ENCODE measurements at regions not wholly inside any gene's neighbourhood (a gene's known extent, or its start where the extent isn't known, plus 50 kb on each side); places are given as distances from the start of the nearest gene placed in this dataset.
A peak's percentile ranks its signal among the peaks of the same experiment; 100 is the strongest.
"Not testable (repeated sequence)": the region's sequence is repeated elsewhere in the genome, so short reads cannot be mapped to it uniquely, and the experiment has no call there.

- not testable (repeated sequence) for DNase-seq
Observed at GRCh38 chr6:90675107-90675506, 88.2 kb upstream of the MAP3K7 start.

- not testable (repeated sequence) for DNase-seq
Observed at GRCh38 chr6:90674077-90674476, 87.2 kb upstream of the MAP3K7 start.

DNA sequence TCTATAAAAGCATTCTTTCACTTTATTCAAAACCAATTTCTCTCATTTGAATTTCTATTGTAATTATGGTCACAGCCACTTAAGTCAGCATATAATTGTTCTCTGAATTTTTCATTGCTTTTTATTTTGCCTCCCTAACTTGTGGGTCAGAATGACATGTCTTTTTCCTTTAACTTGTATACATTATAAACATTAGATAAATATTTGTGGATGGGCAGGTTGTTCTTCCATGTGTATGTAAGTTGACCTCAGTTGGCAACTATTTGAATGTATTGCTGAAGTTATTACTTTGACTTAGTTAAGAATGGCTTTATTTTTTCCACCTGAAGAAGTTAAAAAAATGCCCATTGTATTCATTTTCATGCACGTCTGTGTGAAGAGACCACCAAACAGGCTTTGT is 83.0 kb upstream of the MAP3K7 start:
- DNase-seq: no peak

DNA sequence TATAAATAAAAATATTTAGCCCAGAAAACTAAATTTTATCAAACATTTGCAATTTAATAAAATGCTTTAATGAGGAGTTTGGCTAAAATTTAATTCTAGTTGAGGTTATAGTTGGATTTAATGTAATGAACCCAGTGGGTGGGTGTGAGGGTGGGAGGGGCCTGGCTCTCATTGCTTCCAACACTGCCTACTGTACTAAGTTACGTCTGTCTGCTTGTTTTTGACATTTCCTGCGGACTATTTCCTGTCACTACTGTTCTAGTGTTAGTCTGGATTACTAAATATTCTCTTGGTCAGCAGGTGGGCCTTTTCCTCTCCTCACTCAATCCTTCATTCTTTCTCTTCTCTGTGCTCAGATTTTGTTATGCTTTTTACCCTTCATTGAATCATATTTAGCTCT is 82.5 kb upstream of the MAP3K7 start:
- no peak for DNase-seq

DNA sequence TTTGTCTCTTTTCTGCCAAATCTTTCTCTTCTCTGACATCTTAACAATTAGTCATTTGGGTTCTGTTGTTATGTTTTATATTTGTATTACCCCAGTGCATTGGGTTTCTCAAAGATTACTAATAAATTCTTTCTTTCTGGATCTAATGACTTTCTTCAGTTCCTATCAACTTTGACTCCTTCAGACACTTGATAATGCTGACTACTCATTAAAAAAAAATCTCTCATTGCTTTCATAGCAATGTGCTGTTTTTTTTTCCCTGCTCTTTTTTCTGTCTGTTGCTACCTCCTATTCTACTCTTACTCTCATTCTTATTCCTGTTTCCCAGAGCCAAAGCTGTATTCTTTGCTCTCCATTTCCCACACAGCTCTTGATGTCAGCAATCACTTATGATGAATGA is 81.3 kb upstream of the MAP3K7 start:
- DNase-seq: no peak

GRCh38 chr6:90663873-90664272 is 77.0 kb upstream of the MAP3K7 start:
- no peak for DNase-seq

DNA sequence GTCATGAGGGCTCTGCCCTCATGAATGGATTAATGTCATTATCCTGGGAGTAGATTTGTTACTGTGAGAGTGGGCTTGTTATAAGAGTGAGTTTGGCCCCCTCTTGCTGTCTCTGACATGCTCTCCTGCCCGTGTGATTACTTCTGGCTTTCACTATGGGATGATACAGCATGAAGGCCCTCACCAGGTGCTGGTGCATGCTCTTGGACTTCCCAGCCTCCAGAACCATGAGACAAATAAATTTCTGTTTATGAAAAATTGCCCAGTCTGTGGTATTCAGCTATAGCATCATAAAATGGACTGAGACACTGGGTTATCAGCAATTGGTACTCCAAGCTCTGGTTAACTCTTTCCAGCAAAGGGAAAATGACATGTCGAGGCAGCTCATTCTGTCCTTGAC is 76.2 kb upstream of the MAP3K7 start:
- no peak for DNase-seq

DNA sequence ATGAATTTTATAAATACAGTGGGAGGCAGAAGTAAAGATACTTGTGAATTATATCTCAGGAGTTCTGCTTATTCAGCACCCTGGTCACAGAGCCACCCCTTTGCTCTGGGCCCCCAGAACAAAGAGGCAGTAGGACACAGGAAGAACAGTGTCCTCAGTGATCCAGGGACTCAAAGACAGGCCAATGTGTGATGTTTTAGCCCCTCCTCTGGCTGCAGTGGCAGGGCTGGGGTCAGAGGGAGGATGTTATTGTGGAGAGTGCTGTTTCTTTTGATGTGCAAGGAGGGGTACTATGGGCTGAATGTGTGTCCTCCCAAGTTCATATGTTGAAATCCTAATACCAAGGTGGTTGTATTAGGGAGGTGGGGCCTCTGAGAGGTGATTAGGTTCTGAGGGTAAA is 74.1 kb upstream of the MAP3K7 start:
- DNase-seq: no peak

GRCh38 chr6:90658497-90658896 is 71.6 kb upstream of the MAP3K7 start:
- DNase-seq: no peak

GRCh38 chr6:90656325-90656724 is 69.5 kb upstream of the MAP3K7 start:
- peak; percentile 13 for DNase-seq

DNA sequence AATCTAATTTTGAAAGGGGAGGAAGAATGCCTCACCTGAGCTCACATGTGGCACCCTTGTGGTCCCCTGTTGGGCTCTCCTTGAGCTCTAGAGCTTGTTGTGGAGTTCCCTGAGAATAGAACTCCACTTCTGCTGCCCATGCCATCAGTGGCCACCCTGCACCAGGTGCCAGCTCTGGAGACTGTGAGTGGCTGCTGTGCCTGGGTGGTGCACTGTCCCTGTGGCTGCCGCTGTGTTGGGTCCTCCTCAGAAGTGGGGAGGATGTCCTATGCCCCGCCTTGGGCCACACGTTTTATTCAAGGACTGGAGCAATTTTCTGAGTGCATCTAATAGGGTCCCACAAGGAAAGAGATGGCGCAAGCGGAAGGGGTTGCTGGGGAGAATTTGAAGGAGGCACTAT is 67.9 kb upstream of the MAP3K7 start:
- DNase-seq: no peak

GRCh38 chr6:90654166-90654565 is 67.3 kb upstream of the MAP3K7 start:
- no peak for DNase-seq

DNA sequence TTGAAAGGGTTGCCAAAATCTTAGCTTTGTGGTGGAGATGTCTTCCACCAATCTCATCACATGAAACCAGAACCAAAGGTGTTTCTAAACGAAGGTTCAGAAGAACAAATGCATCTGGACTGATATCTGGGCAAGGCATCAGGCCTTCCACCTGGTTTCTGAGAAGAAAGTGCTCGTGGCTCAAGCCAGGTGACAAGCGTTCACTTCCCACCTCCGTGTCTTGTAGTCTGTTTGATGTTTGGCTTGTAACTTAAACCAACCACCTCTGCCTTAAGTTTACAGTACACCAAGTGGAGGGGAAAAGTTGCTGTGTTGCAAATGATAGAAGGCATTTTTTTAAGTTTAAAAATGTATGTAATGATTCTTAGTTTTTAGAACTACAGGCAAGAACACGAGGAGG is 66.9 kb upstream of the MAP3K7 start:
- DNase-seq: no peak

DNA sequence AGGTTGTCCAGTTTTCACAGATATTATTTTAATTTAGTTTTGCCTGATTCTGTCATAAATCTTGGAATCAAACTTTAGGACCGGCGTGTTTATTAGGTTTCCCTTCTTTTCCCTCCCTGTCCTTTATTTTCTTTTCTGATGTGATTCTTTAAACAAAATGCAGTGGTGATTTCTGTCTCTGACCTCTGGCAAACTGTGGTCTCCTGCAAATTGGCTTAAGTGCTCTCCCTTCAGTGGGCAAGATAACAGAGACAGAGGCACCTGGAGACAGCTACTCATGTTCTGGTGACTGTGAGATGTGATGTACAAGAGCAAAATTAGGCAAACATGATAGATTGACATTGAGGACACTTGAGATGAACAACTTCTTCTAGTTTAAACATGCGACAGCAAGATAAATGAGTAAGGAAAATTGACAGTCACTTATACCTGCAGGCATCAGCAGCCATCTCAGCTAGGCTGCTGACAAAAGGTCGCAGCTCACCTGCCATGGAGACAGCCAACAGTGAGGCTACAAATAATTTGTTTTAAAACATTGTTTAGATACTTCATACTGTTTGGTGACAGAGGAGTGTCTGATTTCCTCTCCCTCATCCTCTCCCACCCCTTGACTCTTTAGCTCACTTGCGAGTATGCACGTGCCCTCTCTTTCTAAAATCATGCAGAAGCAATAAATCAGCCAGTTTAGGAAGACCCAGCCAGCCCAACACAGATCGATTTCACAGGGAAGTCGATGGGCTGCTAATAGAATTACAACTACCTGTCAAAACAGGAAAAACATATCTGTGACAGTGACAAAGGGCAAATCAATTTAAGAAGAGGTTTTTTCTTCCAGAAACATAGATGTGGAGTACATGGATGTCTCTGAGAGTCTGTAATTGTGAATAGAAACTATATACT is 63.4 kb upstream of the MAP3K7 start:
- no peak for DNase-seq

DNA sequence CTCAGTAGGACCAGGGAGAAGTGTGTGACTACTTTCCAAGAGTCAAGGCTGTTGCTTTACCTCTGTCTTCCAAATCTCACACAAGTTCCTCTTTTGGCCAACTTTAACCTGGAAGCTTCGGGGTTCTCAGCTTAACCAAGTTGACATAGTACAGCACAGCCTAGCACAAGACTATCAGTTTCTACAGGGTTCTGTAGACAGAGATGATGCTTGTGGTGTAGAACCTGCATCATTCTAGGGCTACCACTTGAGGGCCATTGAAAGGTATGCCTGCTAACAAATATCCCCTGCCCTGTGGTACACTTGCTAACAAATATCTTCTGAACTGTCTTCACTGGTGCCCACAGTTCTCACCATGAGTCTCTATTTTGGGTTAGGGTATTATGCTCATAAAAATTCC is 62.0 kb upstream of the MAP3K7 start:
- no peak for DNase-seq

- no peak for DNase-seq
Observed at GRCh38 chr6:90646940-90647339, 60.1 kb upstream of the MAP3K7 start.

DNA sequence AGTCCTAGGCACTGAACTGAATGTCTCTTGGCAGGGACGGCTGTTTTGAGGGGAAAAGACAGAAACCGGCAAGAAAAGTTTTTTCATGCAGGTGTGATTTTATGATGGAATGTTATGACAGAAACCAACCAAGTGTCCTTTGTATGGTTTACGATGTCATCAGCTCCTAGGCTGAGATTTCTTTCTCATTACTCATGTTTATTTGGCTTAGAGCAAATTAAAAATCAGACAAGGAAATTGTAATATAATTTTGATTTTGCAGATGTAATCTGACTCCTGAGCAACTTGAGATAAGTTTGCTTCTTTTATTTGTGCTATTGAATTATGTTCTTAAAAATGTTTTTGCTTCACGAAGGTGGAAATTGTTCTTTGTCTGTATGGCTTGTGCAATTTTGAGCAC is 58.8 kb upstream of the MAP3K7 start:
- DNase-seq: no peak

- DNase-seq: no peak
Observed at GRCh38 chr6:90644492-90644891, 57.6 kb upstream of the MAP3K7 start.

DNA sequence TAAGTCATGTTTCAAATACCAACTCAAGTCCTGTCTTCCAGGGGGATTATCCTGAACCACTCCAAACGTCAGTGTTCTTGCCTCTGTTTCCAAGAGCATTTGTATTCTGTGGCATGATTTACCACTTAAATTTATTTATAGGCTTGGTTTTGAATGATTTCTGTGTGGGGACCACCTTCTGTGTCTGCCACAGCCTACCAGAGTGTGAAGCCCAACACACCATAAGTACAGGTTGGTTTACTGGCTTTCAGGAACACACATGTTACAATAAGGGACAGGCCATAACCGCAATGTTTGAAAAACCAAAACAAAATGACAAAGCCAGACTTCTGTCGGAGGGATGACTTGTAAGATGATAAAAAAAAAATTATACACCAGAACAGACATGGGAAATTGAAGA is 56.5 kb upstream of the MAP3K7 start:
- no peak for DNase-seq

DNA sequence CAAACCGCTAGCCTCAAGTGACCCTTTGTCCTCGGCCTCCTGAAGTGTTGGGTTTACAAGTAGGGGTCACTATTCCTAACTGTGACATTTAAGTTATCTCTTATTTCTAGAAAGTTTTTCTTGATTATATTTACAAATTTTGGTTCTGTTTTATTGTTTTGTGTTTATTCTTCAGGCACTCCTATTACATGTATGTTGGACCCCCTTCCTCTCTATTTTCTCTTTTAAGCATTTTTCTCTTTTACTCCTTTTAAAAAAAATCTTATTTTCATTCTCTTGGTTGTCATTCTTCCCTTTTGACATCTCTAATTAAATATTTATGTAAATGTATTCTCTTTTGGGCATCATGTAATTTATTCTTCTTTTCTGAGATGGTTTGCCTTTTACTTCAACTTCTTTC is 50.4 kb upstream of the MAP3K7 start:
- DNase-seq: no peak

Measured in GDM1 (cell line).